22Rv1 (cell line): ENCODE measurements at regions not wholly inside any gene's neighbourhood (a gene's known extent, or its start where the extent isn't known, plus 50 kb on each side); places are given as distances from the start of the nearest gene placed in this dataset.

Experiments used
- ZFX ChIP-seq: fragments of 450-650 bp; IDR thresholded peaks from 2 replicates; pipeline ENCODE4 v1.6.1; 2017; ENCODE audit warnings: antibody characterized with exemption, borderline replicate concordance
- TF ChIP-seq, protein P1 (sequence below): fragments of 450-650 bp; IDR thresholded peaks from 2 replicates; pipeline ENCODE4 v1.5.1; 2017; ENCODE audit warnings: mild to moderate bottlenecking

DNA sequence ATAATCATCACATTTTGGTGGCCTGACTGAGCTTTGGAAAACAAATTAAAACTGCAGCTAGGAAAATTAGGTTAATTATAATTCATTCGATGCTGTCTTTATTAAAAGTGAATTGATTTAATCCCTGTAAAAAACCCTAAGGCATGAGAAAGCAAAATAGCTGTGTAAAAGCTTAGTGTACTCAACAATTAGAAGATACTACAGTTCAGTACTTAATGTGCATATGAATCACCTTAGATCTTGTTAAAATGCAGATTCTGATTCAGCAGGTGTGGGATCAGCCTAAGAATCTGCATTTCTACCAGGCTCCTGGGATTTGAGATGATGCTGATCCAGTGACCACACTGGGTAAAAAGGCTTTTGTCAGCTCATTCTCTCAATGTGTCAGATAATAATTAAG is 559.9 kb upstream of the GOLIM4 start:
- TF ChIP-seq, protein P1, sequence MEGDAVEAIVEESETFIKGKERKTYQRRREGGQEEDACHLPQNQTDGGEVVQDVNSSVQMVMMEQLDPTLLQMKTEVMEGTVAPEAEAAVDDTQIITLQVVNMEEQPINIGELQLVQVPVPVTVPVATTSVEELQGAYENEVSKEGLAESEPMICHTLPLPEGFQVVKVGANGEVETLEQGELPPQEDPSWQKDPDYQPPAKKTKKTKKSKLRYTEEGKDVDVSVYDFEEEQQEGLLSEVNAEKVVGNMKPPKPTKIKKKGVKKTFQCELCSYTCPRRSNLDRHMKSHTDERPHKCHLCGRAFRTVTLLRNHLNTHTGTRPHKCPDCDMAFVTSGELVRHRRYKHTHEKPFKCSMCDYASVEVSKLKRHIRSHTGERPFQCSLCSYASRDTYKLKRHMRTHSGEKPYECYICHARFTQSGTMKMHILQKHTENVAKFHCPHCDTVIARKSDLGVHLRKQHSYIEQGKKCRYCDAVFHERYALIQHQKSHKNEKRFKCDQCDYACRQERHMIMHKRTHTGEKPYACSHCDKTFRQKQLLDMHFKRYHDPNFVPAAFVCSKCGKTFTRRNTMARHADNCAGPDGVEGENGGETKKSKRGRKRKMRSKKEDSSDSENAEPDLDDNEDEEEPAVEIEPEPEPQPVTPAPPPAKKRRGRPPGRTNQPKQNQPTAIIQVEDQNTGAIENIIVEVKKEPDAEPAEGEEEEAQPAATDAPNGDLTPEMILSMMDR = no peak
- no peak for TF ChIP-seq ZFX
